Epithelial cell of esophagus (primary cell): ENCODE measurements at regions not wholly inside any gene's neighbourhood (a gene's known extent, or its start where the extent isn't known, plus 50 kb on each side); places are given as distances from the start of the nearest gene placed in this dataset.
A peak's percentile ranks its signal among the peaks of the same experiment; 100 is the strongest.

Experiments used
- DNase-seq: peaks from one replicate; pipeline ENCODE4 v3.0.0; 2010; ENCODE audit warnings: low read depth
- H3K4me3 ChIP-seq: 2 replicates; pipeline ENCODE4 v1.5.1; 2011; ENCODE audit warnings: mild to moderate bottlenecking, low read length, control low read depth
- TF ChIP-seq, protein P1 (sequence below): IDR thresholded peaks from 2 replicates; pipeline ENCODE4 v1.5.1; 2011; ENCODE audit warnings: low read depth, mild to moderate bottlenecking, low read length, control low read depth, inconsistent platforms; ENCODE audit not compliant: insufficient read depth; ENCODE audit errors: missing control alignments

DNA sequence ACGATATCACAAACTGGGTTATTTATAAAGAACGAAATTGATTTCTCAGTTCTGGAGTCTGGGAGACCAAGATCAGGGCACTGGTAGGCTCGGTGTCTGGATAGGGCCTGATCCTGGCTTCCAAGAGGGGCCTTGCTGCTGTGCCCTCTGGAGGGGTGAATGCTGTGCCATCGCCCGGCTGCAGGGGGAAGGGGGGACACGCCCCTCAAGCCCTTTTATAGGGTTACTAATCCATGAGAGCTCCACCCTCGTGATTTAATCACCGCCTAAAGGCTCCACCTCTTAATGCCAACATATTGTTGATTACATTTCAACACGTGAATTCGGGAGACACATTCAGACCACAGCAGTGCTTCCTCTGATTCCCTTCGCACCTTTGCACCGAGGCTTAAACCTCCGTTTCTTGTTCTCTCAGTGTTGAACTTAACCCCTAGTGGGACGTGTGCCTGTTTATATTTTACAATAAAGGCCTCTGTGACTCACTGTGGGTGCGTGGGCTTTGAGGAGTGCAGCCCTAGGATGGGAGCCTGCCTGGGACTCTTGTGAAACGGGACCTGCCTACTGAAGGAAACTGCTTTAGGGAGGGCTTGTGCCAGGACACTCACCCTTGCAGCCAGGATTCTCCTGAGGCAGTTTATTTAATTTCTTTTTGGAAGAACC, 52.4 kb upstream of the SPATA13 start:
- H3K4me3 ChIP-seq = no peak overlapping the region
- peak; percentile 13 for DNase-seq
- TF ChIP-seq, protein P1, sequence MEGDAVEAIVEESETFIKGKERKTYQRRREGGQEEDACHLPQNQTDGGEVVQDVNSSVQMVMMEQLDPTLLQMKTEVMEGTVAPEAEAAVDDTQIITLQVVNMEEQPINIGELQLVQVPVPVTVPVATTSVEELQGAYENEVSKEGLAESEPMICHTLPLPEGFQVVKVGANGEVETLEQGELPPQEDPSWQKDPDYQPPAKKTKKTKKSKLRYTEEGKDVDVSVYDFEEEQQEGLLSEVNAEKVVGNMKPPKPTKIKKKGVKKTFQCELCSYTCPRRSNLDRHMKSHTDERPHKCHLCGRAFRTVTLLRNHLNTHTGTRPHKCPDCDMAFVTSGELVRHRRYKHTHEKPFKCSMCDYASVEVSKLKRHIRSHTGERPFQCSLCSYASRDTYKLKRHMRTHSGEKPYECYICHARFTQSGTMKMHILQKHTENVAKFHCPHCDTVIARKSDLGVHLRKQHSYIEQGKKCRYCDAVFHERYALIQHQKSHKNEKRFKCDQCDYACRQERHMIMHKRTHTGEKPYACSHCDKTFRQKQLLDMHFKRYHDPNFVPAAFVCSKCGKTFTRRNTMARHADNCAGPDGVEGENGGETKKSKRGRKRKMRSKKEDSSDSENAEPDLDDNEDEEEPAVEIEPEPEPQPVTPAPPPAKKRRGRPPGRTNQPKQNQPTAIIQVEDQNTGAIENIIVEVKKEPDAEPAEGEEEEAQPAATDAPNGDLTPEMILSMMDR = no peak

DNA sequence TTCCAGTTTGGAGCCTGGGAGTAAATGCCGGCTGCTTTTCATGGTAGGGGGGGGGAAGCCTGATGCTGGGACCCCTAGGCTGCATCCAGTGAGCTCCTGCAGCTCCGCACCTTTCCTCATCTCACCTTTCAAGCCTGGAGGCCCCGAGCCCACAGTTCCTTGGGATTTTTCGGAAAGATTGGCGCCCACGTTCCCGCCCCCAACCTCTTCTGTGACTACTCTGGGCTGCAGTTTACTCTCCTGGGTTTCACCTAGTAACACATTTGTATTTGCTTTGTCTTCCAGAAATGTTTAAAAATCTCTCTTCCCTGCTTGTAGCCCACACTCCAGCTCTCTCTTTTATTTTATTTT, 51.9 kb upstream of the SPATA13 start:
- DNase-seq = no peak
- TF ChIP-seq, protein P1 = no peak

DNA sequence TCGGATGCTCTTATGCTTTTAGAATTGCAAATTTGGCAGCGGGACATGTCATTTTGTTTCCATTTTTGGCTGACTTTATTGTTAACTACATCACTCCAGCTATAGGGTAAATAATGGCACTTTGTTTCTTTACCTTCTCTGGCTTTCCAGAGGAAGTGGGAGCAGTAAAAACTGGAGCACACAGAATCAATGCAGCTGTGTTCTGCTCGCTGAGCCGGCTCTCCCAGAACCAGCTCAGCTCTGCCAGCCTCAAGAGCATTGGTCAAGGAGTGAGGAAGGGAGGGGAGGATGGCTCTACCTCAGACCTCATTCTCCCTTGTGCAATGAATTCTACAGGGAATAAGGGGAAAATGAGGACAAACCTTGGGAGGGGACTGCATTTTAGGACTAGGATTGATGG, 50.5 kb upstream of the SPATA13 start:
- TF ChIP-seq, protein P1 = no peak
- H3K4me3 ChIP-seq = no peak overlapping the region
- DNase-seq = no peak

More for the DNA sequence above, 51.9 kb upstream of the SPATA13 start:
- no peak overlapping the region for H3K4me3 ChIP-seq
